ENCODE measurements at regions not wholly inside any gene's neighbourhood (a gene's known extent, or its start where the extent isn't known, plus 50 kb on each side); places are given as distances from the start of the nearest gene placed in this dataset.
"Not testable (repeated sequence)": the region's sequence is repeated elsewhere in the genome, so short reads cannot be mapped to it uniquely, and the experiment has no call there.

- DNase-seq, result not testable (repeated sequence)
Measured at GRCh38 chr6:28848756-28849155, 75.0 kb downstream of the TRIM27 start.
